Heart right ventricle (tissue), 16 donors: ENCODE measurements at regions not wholly inside any gene's neighbourhood (a gene's known extent, or its start where the extent isn't known, plus 50 kb on each side); places are given as distances from the start of the nearest gene placed in this dataset.

Experiments used
- ATAC-seq, 8 donors: fragments of 200-7000 bp; cut with Tn5 transposase; one replicate each; pipeline ENCODE4 v1.9.1; 2020; ENCODE audit warnings: mild to moderate bottlenecking in 8 of 8, moderate library complexity in 8 of 8, moderate number of reproducible peaks in 1 of 8
- DNase-seq, 2 donors: peaks; one replicate each; pipeline ENCODE4 v3.0.0-alpha.2; 2020
- H3K27ac ChIP-seq, 10 donors: fragments of 200-600 bp; sonication (generic) in 2 of 10; one replicate each; pipeline versions ENCODE4 v1.5.0 to v1.8.0; 2020 to 2022; ENCODE audit warnings: mild to moderate bottlenecking in 3 of 10
- H3K27me3 ChIP-seq, 7 donors: fragments of 200-600 bp; one replicate each; pipeline ENCODE4 v1.8.0; 2021 to 2022; ENCODE audit warnings: mild to moderate bottlenecking in 2 of 7
- H3K36me3 ChIP-seq, 9 donors: fragments of 200-600 bp; sonication (generic) in 1 of 9; one replicate each; pipeline versions ENCODE4 v1.5.0 to v1.8.0; 2020 to 2022; ENCODE audit warnings: mild to moderate bottlenecking in 2 of 9
- H3K4me1 ChIP-seq, 9 donors: fragments of 200-600 bp; sonication (generic) in 1 of 9; one replicate each; pipeline versions ENCODE4 v1.5.0 to v1.8.0; 2020 to 2022; ENCODE audit warnings: mild to moderate bottlenecking in 4 of 9
- H3K4me3 ChIP-seq, 10 donors: fragments of 200-600 bp; sonication (generic) in 2 of 10; one replicate each; pipeline versions ENCODE4 v1.5.0 to v1.8.0; 2020 to 2022; ENCODE audit warnings: mild to moderate bottlenecking in 7 of 10, moderate library complexity in 2 of 10
- H3K9me3 ChIP-seq, 11 donors: fragments of 200-600 bp in 10 of 11; sonication (generic) in 2 of 11; one replicate each; pipeline versions ENCODE4 v1.5.0 to v1.8.0; 2013 to 2022; ENCODE audit warnings: mild to moderate bottlenecking in 2 of 11, control low read depth in 1 of 11, moderate library complexity in 1 of 11
- WGBS, 2 donors: extraction: QIAGEN DNeasy Blood & Tissue Kit; methylation state at CpG; one replicate each; pipeline ENCODE4 v1.1.7; 2013; ENCODE audit warnings: inconsistent platforms in 1 of 2; 5-methylcytosine and 5-hydroxymethylcytosine counted together
- intact Hi-C, 10 donors: fragments of 100-400 bp; cut with DNase I; formaldehyde crosslinking; loops; one replicate each; pipeline versions ENCODE4 v1.11.1 to v1.14.2; 2022
- TF ChIP-seq, protein P1 (sequence below), 9 donors: fragments of 200-600 bp; sonication (generic) in 2 of 9; IDR thresholded peaks; one replicate each; pipeline versions ENCODE4 v1.5.0 to v1.8.0; 2021 to 2022; ENCODE audit warnings: antibody characterized with exemption in 9 of 9, mild to moderate bottlenecking in 5 of 9, moderate library complexity in 1 of 9
- donor health status: Arrhythmogenic right ventricular cardiomyopathy.
- donor health status: ischemic (EF 13 %, LVEDD 7.1; RV severe dilation, severe dysfunction).
- donor health status: healthy with polysubstance abuse.
- donor health status: DM: no; HTN: yes; CAD: no.
- donor health status: DM: no; HTN: no; CAD: no.
- donor health status: ischemic (EF 25% LVEDD 6.9; RV normal size, moderate dysfunction).
- donor health status: ischemic (EF 25% LVEDD 5.7; RV mildly dilated, moderate dysfunction).
- donor health status: healthy.
- donor health status: DM: yes; HTN: yes; CAD: no.
- donor health status: Ischemic cardiomyopathy.
- donor health status: ischemic (EF 35%, LVEDD 5.7; RV mildly dilated, moderate dysfunction).
- donor health status: nonischemic (EF 11% LVEDD 7.7; RV severe dilation, severe dysfunction).
- donor health status: DM: yes; HTN: yes; CAD: no.
- donor health status: PGD.
- donor health status: ischemic (EF 29% LVEDD 5.4; RV normal size, mild dysfunction).
- donor health status: nonischemic (EF 23%, LVEDD 6.1; RV moderate dilation, normal function).

GRCh38 chr10:29955329-29955935, 104.0 kb downstream of the JCAD start:
- Histone ChIP-seq H3K4me1 (peaks cover 0 to 10% (median 7%) of the 10 kb centered on the region in 9 donors), H3K27ac (no peak overlapping the region), H3K36me3 (no peaks in the 10 kb centered on the region), H3K27me3 (no peaks in the 10 kb centered on the region), H3K9me3 (peaks cover 0 to 4% (median 0%) of the 10 kb centered on the region in 11 donors), H3K4me3 (no peak overlapping the region)
- DNase-seq = no peak
- intact Hi-C loops = no loop called here
- ATAC-seq = no peak
- WGBS, 2 donors = 78 to 83% methylated on average over 4 of the region's 4 CpGs
- TF ChIP-seq, protein P1, sequence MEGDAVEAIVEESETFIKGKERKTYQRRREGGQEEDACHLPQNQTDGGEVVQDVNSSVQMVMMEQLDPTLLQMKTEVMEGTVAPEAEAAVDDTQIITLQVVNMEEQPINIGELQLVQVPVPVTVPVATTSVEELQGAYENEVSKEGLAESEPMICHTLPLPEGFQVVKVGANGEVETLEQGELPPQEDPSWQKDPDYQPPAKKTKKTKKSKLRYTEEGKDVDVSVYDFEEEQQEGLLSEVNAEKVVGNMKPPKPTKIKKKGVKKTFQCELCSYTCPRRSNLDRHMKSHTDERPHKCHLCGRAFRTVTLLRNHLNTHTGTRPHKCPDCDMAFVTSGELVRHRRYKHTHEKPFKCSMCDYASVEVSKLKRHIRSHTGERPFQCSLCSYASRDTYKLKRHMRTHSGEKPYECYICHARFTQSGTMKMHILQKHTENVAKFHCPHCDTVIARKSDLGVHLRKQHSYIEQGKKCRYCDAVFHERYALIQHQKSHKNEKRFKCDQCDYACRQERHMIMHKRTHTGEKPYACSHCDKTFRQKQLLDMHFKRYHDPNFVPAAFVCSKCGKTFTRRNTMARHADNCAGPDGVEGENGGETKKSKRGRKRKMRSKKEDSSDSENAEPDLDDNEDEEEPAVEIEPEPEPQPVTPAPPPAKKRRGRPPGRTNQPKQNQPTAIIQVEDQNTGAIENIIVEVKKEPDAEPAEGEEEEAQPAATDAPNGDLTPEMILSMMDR (IDR thresholded peaks at IDR 0.05) = no peak

DNA sequence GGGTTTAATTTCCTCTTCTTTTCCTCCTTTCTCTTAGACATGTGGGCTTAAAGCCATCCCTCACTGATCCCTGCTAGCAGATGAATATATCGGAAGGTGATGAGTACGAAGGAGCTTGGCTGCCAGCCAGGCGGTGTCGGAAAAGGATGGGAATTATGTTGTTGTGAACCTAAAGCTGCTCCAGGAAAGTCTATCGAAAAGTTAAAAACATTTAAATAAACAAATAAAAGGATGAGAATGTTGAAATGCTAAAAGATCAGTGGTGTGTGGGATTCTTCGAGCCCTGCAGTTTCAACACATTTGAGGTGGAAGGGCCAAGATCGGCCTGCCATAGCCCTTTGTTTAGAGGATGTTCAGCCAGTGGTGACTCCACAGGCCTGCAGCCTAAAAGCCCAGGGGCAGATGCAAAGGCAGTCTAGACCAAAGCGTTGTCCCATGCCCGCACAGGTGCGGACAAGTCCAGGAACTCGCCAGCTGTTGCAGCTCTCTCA, 107.9 kb downstream of the JCAD start:
- TF ChIP-seq, protein P1 (IDR thresholded peaks at IDR 0.05) = no peak
- 69 to 70% methylated on average over 11 of the region's 11 CpGs for WGBS, 2 donors
- H3K27me3 ChIP-seq = no peaks in the 10 kb centered on the region
- H3K27ac ChIP-seq = no peak overlapping the region
- H3K4me3 ChIP-seq = no peak overlapping the region
- ATAC-seq = no peak
- intact Hi-C loops = no loop called here
- DNase-seq = no peak
- H3K4me1 ChIP-seq = peaks cover 3 to 24% (median 16%) of the 10 kb centered on the region in 9 donors
- peaks cover 0 to 3% (median 0%) of the 10 kb centered on the region in 11 donors for H3K9me3 ChIP-seq
- no peaks in the 10 kb centered on the region for H3K36me3 ChIP-seq

DNA sequence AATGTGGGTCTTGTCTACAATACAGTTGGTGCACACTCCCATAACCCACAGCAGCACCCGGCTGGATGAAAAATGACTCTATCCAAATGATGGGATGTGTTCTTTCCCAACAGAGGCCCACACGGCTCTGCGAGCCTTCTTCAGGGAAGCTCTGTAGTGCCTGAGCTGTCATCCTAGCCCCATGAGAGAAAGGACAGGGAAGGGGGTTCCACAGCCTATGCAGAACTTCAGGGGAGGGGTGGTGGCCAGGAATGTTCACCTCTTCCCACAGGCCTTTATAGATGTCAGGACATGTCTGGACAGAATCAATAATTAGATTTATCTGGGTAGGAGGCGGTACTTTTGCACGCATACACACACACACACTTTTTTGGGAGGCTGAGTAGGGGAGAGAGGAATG, 109.0 kb downstream of the JCAD start:
- DNase-seq = no peak
- no peak overlapping the region for H3K4me3 ChIP-seq
- H3K9me3 ChIP-seq = no peaks in the 10 kb centered on the region
- no peak for ATAC-seq
- no peaks in the 10 kb centered on the region for H3K36me3 ChIP-seq
- peak overlapping the region in 2 of 10 donors; percentile 31 to 92 for H3K27ac ChIP-seq
- 65 to 86% methylated on average over 5 of the region's 5 CpGs for WGBS, 2 donors
- H3K4me1 ChIP-seq = peaks cover 3 to 27% (median 18%) of the 10 kb centered on the region in 9 donors
- intact Hi-C loops = no loop called here
- no peaks in the 10 kb centered on the region for H3K27me3 ChIP-seq
- TF ChIP-seq, protein P1 (IDR thresholded peaks at IDR 0.05) = no peak

- ATAC-seq = no peak
- TF ChIP-seq, protein P1 (IDR thresholded peaks at IDR 0.05) = no peak
- H3K4me1 ChIP-seq = peaks cover 3 to 27% (median 18%) of the 10 kb centered on the region in 9 donors
- H3K27ac ChIP-seq = peak overlapping the region in 8 of 10 donors; percentile 7 to 92 (median 34)
- 52 to 71% methylated on average over 5 of the region's 5 CpGs for WGBS, 2 donors
- DNase-seq = no peak
- H3K4me3 ChIP-seq = no peak overlapping the region
- intact Hi-C loops = no loop called here
- H3K9me3 ChIP-seq = no peaks in the 10 kb centered on the region
- no peaks in the 10 kb centered on the region for H3K27me3 ChIP-seq
- no peaks in the 10 kb centered on the region for H3K36me3 ChIP-seq
These were observed 109.9 kb downstream of the JCAD start for GRCh38 chr10:29949411-29950011.
